ENCODE measurements at regions not wholly inside any gene's neighbourhood (a gene's known extent, or its start where the extent isn't known, plus 50 kb on each side); places are given as distances from the start of the nearest gene placed in this dataset.
A peak's percentile ranks its signal among the peaks of the same experiment; 100 is the strongest.

GRCh38 chr5:60256546-60256945, 363.0 kb upstream of the PDE4D start:
- DNase-seq, result no peak
- no peaks in the 10 kb centered on the region for H3K4me1 Mint-ChIP-seq (ENCODE audit: low read depth in 2 of 2)

DNA sequence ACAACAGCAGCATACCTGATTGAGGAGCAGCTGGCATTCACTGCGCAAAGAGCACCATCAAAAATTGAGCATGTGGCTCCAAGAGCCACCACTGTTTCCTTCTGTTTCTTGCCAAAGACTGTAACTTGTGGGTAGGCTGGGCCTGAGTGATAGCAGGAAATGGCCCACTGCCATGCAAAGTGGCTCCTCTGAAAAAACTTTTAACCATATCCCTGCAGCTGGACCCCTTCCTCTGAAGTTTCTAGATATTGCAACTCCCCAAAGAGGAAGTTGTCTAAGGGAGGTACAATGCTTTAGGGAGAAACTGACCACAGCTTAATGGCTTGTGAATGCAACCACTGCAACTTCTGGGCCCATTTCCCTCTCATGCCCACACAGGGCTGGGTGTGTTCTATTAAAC, 355.4 kb upstream of the PDE4D start:
- Mint-ChIP-seq H3K4me1 (ENCODE audit: low read depth in 2 of 2) (no peaks in the 10 kb centered on the region), H3K27me3 (no peaks in the 10 kb centered on the region), H3K36me3 (ENCODE audit: insufficient read depth) (no peaks in the 10 kb centered on the region), H3K4me3 (no peak overlapping the region), H3K9me3 (peaks cover 0 to 12% of the 10 kb centered on the region in 2 donors), H3K27ac (no peak overlapping the region)
- no peak for ATAC-seq (replicated peaks)
- DNase-seq, result no peak

More at GRCh38 chr5:60256546-60256945, 363.0 kb upstream of the PDE4D start:
- H3K27ac Mint-ChIP-seq, result no peak overlapping the region
- no peaks in the 10 kb centered on the region for H3K27me3 Mint-ChIP-seq
- no peak for ATAC-seq (replicated peaks)
- H3K36me3 Mint-ChIP-seq (ENCODE audit: insufficient read depth), result no peaks in the 10 kb centered on the region
- H3K4me3 Mint-ChIP-seq, result no peak overlapping the region
- H3K9me3 Mint-ChIP-seq, result peaks cover 0 to 3% of the 10 kb centered on the region in 2 donors

GRCh38 chr5:60243713-60244112, 350.2 kb upstream of the PDE4D start:
- no peak for DNase-seq
- Mint-ChIP-seq H3K4me3 (no peak overlapping the region), H3K4me1 (ENCODE audit: low read depth in 2 of 2) (no peaks in the 10 kb centered on the region), H3K9me3 (peaks cover 12 to 14% of the 10 kb centered on the region in 2 donors), H3K36me3 (ENCODE audit: insufficient read depth) (peaks cover 3% of the 10 kb centered on the region), H3K27ac (no peak overlapping the region), H3K27me3 (no peaks in the 10 kb centered on the region)
- no peak for ATAC-seq (replicated peaks)

DNA sequence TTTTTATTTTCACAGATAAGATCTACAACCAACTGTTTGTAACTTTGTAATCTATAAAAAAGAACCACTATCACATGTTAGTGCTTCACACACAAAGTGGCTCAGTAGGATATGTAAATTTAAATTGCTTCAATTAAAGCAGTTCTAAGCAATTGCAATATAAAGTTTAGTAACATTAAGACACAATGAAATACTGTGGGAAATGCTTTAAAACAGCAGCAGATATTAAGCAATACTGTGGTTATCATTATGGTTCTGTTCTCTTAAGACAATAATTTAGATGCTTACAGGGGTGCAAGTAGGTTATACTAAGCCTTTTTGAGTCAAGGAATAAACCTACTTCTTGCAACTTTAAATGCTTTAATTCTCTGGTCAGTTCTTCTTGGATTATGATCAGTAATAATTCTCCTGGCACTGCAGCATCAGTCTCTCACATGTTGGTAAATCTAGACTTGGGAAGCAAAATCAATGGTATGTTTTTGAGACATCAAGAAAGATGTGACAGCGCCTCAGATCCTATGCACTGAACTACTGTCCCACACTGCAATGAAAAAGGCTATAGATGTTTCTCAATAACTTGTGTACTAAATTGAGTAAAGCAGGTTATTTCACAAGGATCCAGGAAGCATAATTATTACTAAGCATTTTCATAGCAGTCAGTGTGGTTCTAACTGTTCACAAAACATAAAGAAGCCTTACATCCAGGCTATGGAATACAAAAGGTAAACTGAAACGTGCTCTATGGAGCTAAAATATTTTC, 338.7 kb upstream of the PDE4D start:
- H3K4me1 Mint-ChIP-seq (ENCODE audit: low read depth in 2 of 2), result no peaks in the 10 kb centered on the region
- no peak for DNase-seq
- ATAC-seq (replicated peaks), result no peak
- H3K27ac Mint-ChIP-seq, result no peak overlapping the region
- no peaks in the 10 kb centered on the region for H3K36me3 Mint-ChIP-seq (ENCODE audit: insufficient read depth)
- H3K9me3 Mint-ChIP-seq, result peaks cover 5 to 7% of the 10 kb centered on the region in 2 donors
- H3K27me3 Mint-ChIP-seq, result no peaks in the 10 kb centered on the region
- H3K4me3 Mint-ChIP-seq, result no peak overlapping the region

DNA sequence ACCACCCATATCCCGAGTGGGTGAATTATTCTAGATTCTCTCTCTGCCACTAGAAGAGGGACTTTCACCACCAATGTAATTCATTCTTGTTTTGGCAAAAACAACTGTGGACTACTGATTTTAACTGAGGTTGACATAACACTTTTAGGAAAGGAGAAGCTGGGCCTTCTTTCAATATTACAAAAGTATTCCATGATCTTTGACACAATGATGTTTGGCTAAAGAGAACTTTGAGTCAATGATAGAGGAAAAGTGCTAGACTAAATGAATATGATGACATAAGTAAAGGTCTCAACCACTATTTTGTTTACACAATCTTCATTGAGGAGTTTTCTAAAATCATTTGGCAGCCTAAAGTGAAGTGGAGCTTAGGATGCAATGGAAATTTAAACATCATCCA, 336.9 kb upstream of the PDE4D start:
- no peak for ATAC-seq (replicated peaks)
- no peaks in the 10 kb centered on the region for H3K4me1 Mint-ChIP-seq (ENCODE audit: low read depth in 2 of 2)
- no peaks in the 10 kb centered on the region for H3K27me3 Mint-ChIP-seq
- H3K36me3 Mint-ChIP-seq (ENCODE audit: insufficient read depth), result no peaks in the 10 kb centered on the region
- H3K27ac Mint-ChIP-seq, result no peak overlapping the region
- no peak overlapping the region for H3K4me3 Mint-ChIP-seq
- DNase-seq, result no peak
- H3K9me3 Mint-ChIP-seq, result peaks cover 3 to 7% of the 10 kb centered on the region in 2 donors

- Mint-ChIP-seq H3K9me3 (peaks cover 3 to 7% of the 10 kb centered on the region in 2 donors), H3K4me3 (no peak overlapping the region), H3K4me1 (ENCODE audit: low read depth in 2 of 2) (no peaks in the 10 kb centered on the region), H3K27me3 (no peaks in the 10 kb centered on the region), H3K36me3 (ENCODE audit: insufficient read depth) (no peaks in the 10 kb centered on the region), H3K27ac (no peak overlapping the region)
- ATAC-seq (replicated peaks) (no peak), DNase-seq (no peak)
Measured at GRCh38 chr5:60229691-60230185, 336.2 kb upstream of the PDE4D start.

GRCh38 chr5:60228676-60229075, 335.1 kb upstream of the PDE4D start:
- Mint-ChIP-seq H3K4me1 (ENCODE audit: low read depth in 2 of 2) (no peaks in the 10 kb centered on the region), H3K36me3 (ENCODE audit: insufficient read depth) (no peaks in the 10 kb centered on the region), H3K4me3 (no peak overlapping the region), H3K9me3 (peaks cover 3 to 7% of the 10 kb centered on the region in 2 donors), H3K27me3 (no peaks in the 10 kb centered on the region), H3K27ac (no peak overlapping the region)
- DNase-seq (no peak), ATAC-seq (replicated peaks) (no peak)

- H3K9me3 Mint-ChIP-seq, result peaks cover 3 to 7% of the 10 kb centered on the region in 2 donors
Measured at GRCh38 chr5:60226128-60226527, 332.6 kb upstream of the PDE4D start.

DNA sequence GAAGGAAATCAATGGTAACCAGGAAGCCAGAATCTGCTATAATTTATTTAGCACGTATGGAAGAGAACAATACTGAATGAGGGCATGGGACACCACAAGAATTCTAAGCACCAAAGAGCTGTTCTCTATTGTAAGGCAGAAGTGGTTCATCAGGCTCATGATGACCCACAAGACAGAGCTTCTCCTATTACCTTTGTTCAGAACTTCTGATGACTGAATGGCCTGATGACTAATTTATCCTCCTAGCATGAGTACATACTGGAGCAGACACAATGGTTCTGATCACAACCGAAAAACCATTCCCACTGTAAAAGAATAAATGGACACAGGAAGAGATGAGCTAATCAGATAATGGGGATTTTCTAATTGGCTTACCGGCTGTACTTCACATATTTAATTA, 329.8 kb upstream of the PDE4D start:
- no peak overlapping the region for H3K4me3 Mint-ChIP-seq
- H3K27me3 Mint-ChIP-seq, result no peaks in the 10 kb centered on the region
- H3K36me3 Mint-ChIP-seq (ENCODE audit: insufficient read depth), result no peaks in the 10 kb centered on the region
- no peak overlapping the region for H3K27ac Mint-ChIP-seq
- ATAC-seq (replicated peaks) (no peak), DNase-seq (no peak)
- no peaks in the 10 kb centered on the region for H3K4me1 Mint-ChIP-seq (ENCODE audit: low read depth in 2 of 2)
- peaks cover 0 to 2% of the 10 kb centered on the region in 2 donors for H3K9me3 Mint-ChIP-seq

More at GRCh38 chr5:60226128-60226527, 332.6 kb upstream of the PDE4D start:
- Mint-ChIP-seq H3K4me3 (no peak overlapping the region), H3K36me3 (ENCODE audit: insufficient read depth) (no peaks in the 10 kb centered on the region), H3K4me1 (ENCODE audit: low read depth in 2 of 2) (no peaks in the 10 kb centered on the region), H3K27ac (no peak overlapping the region), H3K27me3 (no peaks in the 10 kb centered on the region)
- DNase-seq (no peak), ATAC-seq (replicated peaks) (no peak)

DNA sequence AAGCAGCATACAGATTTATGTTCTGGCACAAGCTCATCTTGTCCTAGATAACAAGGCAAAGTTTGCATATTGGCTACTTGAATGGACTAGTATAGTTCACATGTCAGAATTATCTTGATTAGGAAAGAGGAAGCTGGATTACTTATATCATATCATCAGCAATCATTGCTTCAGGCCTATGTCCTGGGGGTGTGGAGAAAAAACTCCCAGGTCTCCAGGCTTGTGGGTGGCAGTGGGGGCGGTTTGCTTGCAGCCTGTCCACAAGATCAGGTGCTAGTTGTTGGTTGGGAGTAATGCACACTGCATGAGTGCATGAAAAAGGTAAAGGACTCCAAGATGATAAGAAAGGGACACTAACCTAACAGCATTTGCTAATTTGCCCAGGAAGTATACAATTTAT, 326.4 kb upstream of the PDE4D start:
- H3K27ac Mint-ChIP-seq, result no peak overlapping the region
- no peak for ATAC-seq (replicated peaks)
- no peaks in the 10 kb centered on the region for H3K4me1 Mint-ChIP-seq (ENCODE audit: low read depth in 2 of 2)
- no peaks in the 10 kb centered on the region for H3K36me3 Mint-ChIP-seq (ENCODE audit: insufficient read depth)
- peaks cover 0 to under 1% of the 10 kb centered on the region in 2 donors for H3K9me3 Mint-ChIP-seq
- H3K4me3 Mint-ChIP-seq, result no peak overlapping the region
- H3K27me3 Mint-ChIP-seq, result no peaks in the 10 kb centered on the region
- no peak for DNase-seq

DNA sequence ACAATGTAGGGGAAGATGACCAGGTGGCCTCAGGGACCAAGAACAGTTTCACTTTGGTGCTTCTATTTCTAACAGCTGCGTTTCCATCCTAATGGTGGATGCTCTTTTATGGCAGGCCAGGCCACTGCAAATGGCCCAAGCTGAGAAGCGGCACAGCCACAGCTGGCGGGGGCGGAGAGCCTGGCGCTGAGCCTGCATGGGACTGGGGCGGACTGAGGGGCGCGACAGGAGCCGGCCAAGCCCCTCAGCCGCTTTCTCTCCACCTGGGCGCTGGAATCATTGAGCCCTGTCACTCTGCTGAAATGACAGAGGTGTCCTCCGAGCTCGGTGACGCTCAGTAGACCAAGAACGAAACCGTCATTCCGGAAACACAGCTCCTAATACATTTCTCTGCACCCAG, 317.3 kb upstream of the PDE4D start:
- Mint-ChIP-seq H3K4me3 (no peak overlapping the region), H3K27me3 (no peaks in the 10 kb centered on the region), H3K27ac (no peak overlapping the region), H3K4me1 (ENCODE audit: low read depth in 2 of 2) (no peaks in the 10 kb centered on the region), H3K36me3 (ENCODE audit: insufficient read depth) (no peaks in the 10 kb centered on the region), H3K9me3 (peaks cover 8 to 14% of the 10 kb centered on the region in 2 donors)
- ATAC-seq (replicated peaks), result no peak
- DNase-seq, result no peak

GRCh38 chr5:60209146-60209840, 315.8 kb upstream of the PDE4D start:
- no peaks in the 10 kb centered on the region for H3K4me1 Mint-ChIP-seq (ENCODE audit: low read depth in 2 of 2)
- no peaks in the 10 kb centered on the region for H3K36me3 Mint-ChIP-seq (ENCODE audit: insufficient read depth)
- peaks cover 5 to 14% of the 10 kb centered on the region in 2 donors for H3K9me3 Mint-ChIP-seq
- ATAC-seq (replicated peaks), result no peak
- no peak for DNase-seq
- no peak overlapping the region for H3K4me3 Mint-ChIP-seq
- no peaks in the 10 kb centered on the region for H3K27me3 Mint-ChIP-seq
- H3K27ac Mint-ChIP-seq, result no peak overlapping the region

GRCh38 chr5:60208716-60209115, 315.2 kb upstream of the PDE4D start:
- Mint-ChIP-seq H3K9me3 (peaks cover 9 to 14% of the 10 kb centered on the region in 2 donors), H3K36me3 (ENCODE audit: insufficient read depth) (no peaks in the 10 kb centered on the region), H3K27me3 (no peaks in the 10 kb centered on the region), H3K27ac (no peak overlapping the region), H3K4me3 (no peak overlapping the region), H3K4me1 (ENCODE audit: low read depth in 2 of 2) (no peaks in the 10 kb centered on the region)
- DNase-seq, result no peak
- no peak for ATAC-seq (replicated peaks)

DNA sequence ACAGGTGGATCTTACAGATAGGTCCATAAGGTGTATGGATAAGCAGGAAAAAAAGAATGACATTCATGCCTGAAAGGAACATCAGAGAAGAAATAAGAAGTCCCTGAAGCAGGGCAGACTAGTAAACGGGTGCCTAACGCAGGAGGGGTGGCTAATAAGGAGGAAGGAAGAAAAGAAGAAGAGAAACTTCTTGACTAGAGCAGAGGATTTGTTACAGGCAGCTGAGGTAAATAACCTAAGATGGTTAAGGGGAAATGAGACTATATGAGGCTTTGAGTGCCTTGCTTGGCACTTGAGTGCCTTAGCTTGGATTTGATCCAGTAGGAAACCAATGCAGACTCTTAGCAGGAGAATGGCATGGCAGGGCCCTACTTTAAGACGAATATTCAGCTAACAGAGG, 313.5 kb upstream of the PDE4D start:
- DNase-seq (no peak), ATAC-seq (replicated peaks) (peak; percentile 32)
- H3K27me3 Mint-ChIP-seq, result no peaks in the 10 kb centered on the region
- H3K9me3 Mint-ChIP-seq, result peaks cover 9 to 14% of the 10 kb centered on the region in 2 donors
- no peaks in the 10 kb centered on the region for H3K36me3 Mint-ChIP-seq (ENCODE audit: insufficient read depth)
- no peak overlapping the region for H3K4me3 Mint-ChIP-seq
- H3K4me1 Mint-ChIP-seq (ENCODE audit: low read depth in 2 of 2), result no peaks in the 10 kb centered on the region
- H3K27ac Mint-ChIP-seq, result no peak overlapping the region
